Peyer's patch (tissue), 4 donors: ENCODE measurements at regions not wholly inside any gene's neighbourhood (a gene's known extent, or its start where the extent isn't known, plus 50 kb on each side); places are given as distances from the start of the nearest gene placed in this dataset.

Experiments
- DNase-seq, 3 donors: peaks; one replicate each; pipeline ENCODE4 v3.0.0-alpha.2; 2017 to 2019
- H3K27ac ChIP-seq, 4 donors: fragments of 200-600 bp; sonication (generic); one replicate each; pipeline ENCODE4 v1.5.1; 2016 to 2019
- H3K27me3 ChIP-seq, 2 donors: fragments of 200-600 bp; sonication (generic); one replicate each; pipeline ENCODE4 v1.5.1; 2019
- H3K36me3 ChIP-seq, 3 donors: fragments of 200-600 bp; sonication (generic); one replicate each; pipeline ENCODE4 v1.5.1; 2016 to 2019
- H3K4me1 ChIP-seq, 4 donors: fragments of 200-600 bp; sonication (generic); one replicate each; pipeline ENCODE4 v1.5.1; 2016 to 2019
- H3K4me3 ChIP-seq, 4 donors: fragments of 200-600 bp; sonication (generic); 1 replicate in 3 of 4; 2 replicates in 1 of 4; pipeline ENCODE4 v1.5.1; 2016 to 2019; ENCODE audit warnings: mild to moderate bottlenecking in 1 of 4
- H3K9me3 ChIP-seq, 4 donors: fragments of 200-600 bp; sonication (generic); one replicate each; pipeline ENCODE4 v1.5.1; 2016 to 2019; ENCODE audit warnings: mild to moderate bottlenecking in 1 of 4
- CTCF ChIP-seq, 6 experiments: fragments of 450-650 bp in 4 of 6; fragments of 200-600 bp in 2 of 6; sonication (generic) in 1 of 6; IDR thresholded peaks; one replicate each; pipeline ENCODE4 v1.5.1; 2017 to 2019; ENCODE audit warnings: antibody characterized with exemption in 6 of 6, mild to moderate bottlenecking in 3 of 6, moderate library complexity in 1 of 6
- POLR2A ChIP-seq, 2 donors: fragments of 450-650 bp; IDR thresholded peaks; one replicate each; pipeline ENCODE4 v1.5.1; 2017; ENCODE audit warnings: antibody characterized with exemption in 2 of 2, mild to moderate bottlenecking in 2 of 2, moderate library complexity in 2 of 2

GRCh38 chr6:9961646-9962045 is 453.2 kb downstream of the TFAP2A start:
- TF ChIP-seq POLR2A (IDR thresholded peaks at IDR 0.05) (no peak), CTCF (IDR thresholded peaks at IDR 0.05) (no peak)
- no peak overlapping the region for H3K4me3 ChIP-seq
- no peak for DNase-seq
- H3K9me3 ChIP-seq = no peaks in the 10 kb centered on the region
- H3K27ac ChIP-seq = no peak overlapping the region
- H3K36me3 ChIP-seq = no peaks in the 10 kb centered on the region
- H3K4me1 ChIP-seq = no peaks in the 10 kb centered on the region
- H3K27me3 ChIP-seq = no peaks in the 10 kb centered on the region

DNA sequence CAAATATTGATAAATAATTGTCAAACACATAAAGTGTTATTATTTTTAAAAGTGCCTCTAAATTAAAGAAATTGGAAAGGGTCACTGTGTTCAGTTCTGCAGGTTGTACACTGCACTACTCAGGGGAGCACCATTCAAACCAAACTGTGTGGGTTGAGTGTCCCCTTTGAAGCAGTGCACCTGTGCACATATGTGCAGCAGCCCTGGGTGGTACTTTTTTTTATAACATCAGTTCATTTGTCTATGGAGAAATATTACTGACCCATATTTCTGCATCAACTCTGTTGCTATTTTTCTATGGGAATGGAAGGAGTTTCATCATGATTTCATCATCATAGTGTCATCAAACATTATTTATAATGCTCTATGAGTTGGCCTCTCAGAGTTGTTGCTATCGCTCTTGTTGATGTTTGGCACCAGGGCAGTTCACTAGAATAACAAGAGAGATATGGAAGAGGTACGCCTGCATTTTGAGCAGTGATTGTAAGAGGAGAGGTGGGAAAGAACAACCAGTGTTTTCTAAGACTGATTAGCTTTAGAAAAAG is 457.6 kb downstream of the TFAP2A start:
- Histone ChIP-seq H3K9me3 (no peaks in the 10 kb centered on the region), H3K27me3 (no peaks in the 10 kb centered on the region), H3K36me3 (no peaks in the 10 kb centered on the region), H3K27ac (no peak overlapping the region), H3K4me1 (no peaks in the 10 kb centered on the region), H3K4me3 (no peak overlapping the region)
- no peak for DNase-seq
- TF ChIP-seq CTCF (IDR thresholded peaks at IDR 0.05) = no peak
- no peak for TF ChIP-seq POLR2A (IDR thresholded peaks at IDR 0.05)

DNA sequence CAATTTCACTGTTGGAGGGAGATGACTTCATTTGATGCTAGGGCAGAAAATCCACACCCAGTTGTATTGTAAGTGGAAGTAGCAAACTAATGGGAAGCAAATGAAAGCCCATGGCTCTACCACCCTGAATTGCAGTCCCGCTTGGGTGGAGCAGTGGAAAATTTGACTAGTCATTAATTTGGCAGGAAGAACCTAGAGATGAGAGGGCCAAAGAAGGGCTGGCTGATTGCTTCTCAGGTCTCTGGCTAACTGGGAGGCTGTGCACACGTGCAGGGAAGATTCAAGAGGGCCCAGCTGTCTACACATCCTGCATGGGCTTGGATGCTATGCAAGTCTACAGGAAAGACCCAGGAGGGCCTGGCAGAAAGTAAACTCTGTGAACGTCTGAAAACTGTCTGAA is 466.2 kb downstream of the TFAP2A start:
- no peak for TF ChIP-seq POLR2A (IDR thresholded peaks at IDR 0.05)
- TF ChIP-seq CTCF (IDR thresholded peaks at IDR 0.05) = no peak
- Histone ChIP-seq H3K4me3 (no peak overlapping the region), H3K36me3 (no peaks in the 10 kb centered on the region)

DNA sequence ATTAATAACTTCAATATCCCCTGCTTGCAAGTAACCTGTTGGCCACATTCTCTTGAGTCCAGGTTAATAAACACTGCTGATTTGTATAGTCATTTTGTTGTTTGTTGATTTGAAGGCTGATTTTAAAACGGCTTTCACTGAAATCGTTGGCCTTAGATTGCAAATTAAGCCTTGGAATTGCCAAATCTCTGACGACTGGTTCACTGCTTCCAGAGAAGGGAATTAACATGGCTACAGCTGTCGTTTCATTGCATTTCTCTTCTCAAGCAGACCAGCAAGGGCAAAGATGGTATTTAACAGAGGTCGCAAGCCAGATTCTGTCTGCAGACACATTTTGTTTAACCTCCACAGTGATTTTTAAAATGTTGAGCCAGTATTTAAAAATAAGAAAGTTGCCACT is 470.9 kb downstream of the TFAP2A start:
- Histone ChIP-seq H3K9me3 (no peaks in the 10 kb centered on the region), H3K36me3 (no peaks in the 10 kb centered on the region), H3K4me3 (no peak overlapping the region), H3K4me1 (no peaks in the 10 kb centered on the region), H3K27me3 (no peaks in the 10 kb centered on the region), H3K27ac (no peak overlapping the region)
- no peak for DNase-seq
- TF ChIP-seq POLR2A (IDR thresholded peaks at IDR 0.05) = no peak
- TF ChIP-seq CTCF (IDR thresholded peaks at IDR 0.05) = no peak

More for the DNA sequence above, 466.2 kb downstream of the TFAP2A start:
- no peak overlapping the region for H3K27ac ChIP-seq
- no peaks in the 10 kb centered on the region for H3K4me1 ChIP-seq
- H3K9me3 ChIP-seq = no peaks in the 10 kb centered on the region
- DNase-seq = no peak
- no peaks in the 10 kb centered on the region for H3K27me3 ChIP-seq

- TF ChIP-seq CTCF (IDR thresholded peaks at IDR 0.05) = no peak
- no peak for TF ChIP-seq POLR2A (IDR thresholded peaks at IDR 0.05)
- Histone ChIP-seq H3K4me1 (no peaks in the 10 kb centered on the region), H3K27me3 (no peaks in the 10 kb centered on the region), H3K4me3 (no peak overlapping the region), H3K9me3 (no peaks in the 10 kb centered on the region), H3K27ac (no peak overlapping the region), H3K36me3 (no peaks in the 10 kb centered on the region)
- DNase-seq = no peak
These were observed 471.8 kb downstream of the TFAP2A start for GRCh38 chr6:9943026-9943425.

GRCh38 chr6:9942131-9942530 is 472.7 kb downstream of the TFAP2A start:
- H3K4me3 ChIP-seq = no peak overlapping the region
- no peak for DNase-seq
- H3K9me3 ChIP-seq = no peaks in the 10 kb centered on the region
- no peak for TF ChIP-seq CTCF (IDR thresholded peaks at IDR 0.05)
- no peak for TF ChIP-seq POLR2A (IDR thresholded peaks at IDR 0.05)
- H3K4me1 ChIP-seq = no peaks in the 10 kb centered on the region
- H3K27me3 ChIP-seq = no peaks in the 10 kb centered on the region
- no peak overlapping the region for H3K27ac ChIP-seq
- no peaks in the 10 kb centered on the region for H3K36me3 ChIP-seq
